T-helper 1 cell treated with Interleukin-12 subunit alpha and Interleukin-12 subunit beta and Interleukin-4 antibody, amounts not matched to agents 30 ng/mL and 1 ng/mL, for 36 hours (primary cell): ENCODE measurements at regions not wholly inside any gene's neighbourhood (a gene's known extent, or its start where the extent isn't known, plus 50 kb on each side); places are given as distances from the start of the nearest gene placed in this dataset.
"Not testable (repeated sequence)": the region's sequence is repeated elsewhere in the genome, so short reads cannot be mapped to it uniquely, and the experiment has no call there.

Source experiments
- intact Hi-C: fragments of 100-400 bp; cut with micrococcal nuclease; formaldehyde crosslinking; loops from one replicate; pipeline ENCODE4 v1.15.1; 2024

DNA sequence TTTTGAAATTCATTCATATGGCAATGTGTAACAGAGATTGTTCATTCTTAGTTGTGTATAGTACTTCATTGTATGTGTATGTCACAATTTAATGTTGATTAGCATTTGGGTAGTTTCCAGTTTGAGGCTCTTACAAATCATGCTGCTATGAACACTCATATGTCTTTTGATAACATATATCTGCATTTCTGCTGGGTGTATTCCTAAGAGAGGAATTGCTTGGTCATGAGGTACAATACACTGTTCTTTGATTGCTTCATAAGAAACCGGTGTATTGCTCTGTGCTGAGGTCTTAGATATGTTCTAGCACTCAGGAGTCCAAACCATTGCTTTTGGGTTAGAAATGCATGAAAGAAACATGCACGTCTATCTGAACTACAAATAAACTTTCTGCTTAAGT lies 492.9 kb upstream of the JAG1 start:
- intact Hi-C loops = no loop called here

DNA sequence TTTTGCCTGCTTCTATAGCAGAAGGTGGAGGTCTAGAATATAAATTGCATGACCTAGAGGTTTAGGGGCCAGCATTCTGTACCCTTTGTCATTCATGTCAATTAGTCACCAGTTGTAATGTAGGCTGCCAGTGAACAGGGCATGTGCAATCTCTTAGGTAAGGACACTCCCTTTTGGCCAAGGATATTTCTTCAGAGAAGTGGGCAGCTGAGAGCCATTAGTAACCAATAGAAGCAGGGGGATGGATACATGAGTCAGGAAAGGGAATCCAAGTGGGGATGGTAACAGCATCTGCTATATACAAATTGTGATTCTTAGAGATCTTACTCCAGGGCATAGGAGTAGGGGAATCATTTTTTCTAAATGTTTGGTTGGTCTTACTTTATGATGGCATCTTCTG lies 494.2 kb upstream of the JAG1 start:
- intact Hi-C loops = no loop called here

DNA sequence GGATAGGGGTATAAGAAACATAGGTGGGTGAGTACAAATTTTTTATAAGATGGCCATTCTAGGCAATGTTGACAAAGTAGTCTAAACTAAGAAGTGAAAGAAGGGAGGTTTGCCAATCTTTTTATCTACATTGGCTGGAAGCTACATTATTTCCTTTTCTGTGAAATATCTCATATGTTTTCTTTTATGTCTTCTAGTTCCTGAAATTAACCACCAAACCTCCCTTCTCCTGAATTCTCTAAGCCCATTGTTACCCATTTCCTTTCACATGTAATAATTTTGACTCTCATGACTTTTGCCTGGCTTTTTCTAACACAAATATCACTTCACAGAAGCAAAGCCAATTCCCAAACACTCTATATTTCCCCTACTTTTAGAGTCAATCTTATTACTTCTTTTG lies 496.2 kb upstream of the JAG1 start:
- intact Hi-C loops = no loop called here

DNA sequence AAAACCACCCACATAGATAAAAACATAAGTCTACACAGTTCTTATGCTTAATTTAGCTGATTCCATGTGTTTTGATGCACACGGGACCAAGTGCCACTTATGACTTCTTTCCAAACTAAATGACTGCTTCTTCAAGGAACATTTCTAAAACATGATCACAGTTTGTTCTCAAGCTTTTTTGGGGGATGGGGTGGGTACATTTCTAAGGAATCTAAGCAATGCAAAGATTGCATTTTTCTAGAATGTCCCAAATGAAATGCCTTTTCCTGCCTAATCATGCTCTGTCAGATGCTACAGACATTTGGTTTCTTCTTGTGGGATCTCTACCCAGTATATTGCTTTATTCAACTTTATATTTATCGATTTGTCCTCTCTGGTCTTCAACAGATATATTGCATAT lies 496.8 kb upstream of the JAG1 start:
- intact Hi-C loops = no loop called here

DNA sequence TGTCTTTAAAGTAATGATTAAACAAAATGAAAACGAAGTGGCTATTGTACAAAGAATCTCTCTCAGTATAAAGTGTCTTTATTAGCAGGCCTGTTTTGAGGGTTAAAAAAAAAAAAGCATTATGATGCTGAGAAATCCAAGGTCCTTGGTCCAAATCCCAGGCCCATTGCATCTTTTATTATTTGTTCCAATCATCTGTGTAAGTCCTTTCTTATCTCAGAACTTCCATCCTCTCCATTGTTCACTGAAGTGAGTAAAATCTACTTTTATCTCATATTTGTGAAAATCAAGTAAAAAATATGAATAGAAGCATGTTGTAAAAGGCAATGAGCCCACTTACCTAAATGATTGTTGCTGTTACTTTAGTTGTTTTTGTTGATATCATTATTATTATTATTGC lies 499.1 kb upstream of the JAG1 start:
- intact Hi-C loops = no loop called here

DNA sequence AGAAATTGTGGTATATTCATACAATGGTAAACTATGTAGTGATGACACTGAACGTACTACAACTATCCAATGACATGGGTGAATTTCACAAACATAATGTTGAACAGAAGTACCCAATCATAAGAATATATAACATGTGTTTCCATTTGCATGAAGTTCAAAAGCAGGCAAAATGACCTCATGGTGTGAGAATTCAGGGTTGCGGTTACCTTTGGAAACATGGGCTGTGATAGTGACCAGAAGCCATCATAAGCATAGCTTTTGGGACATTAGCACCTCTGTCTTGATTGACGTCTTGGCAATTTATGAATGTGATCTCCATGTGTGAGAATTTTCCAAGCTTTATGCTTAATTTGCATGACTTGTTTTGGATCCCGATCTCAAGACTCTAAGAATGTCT lies 500.1 kb upstream of the JAG1 start:
- intact Hi-C loops = no loop called here

DNA sequence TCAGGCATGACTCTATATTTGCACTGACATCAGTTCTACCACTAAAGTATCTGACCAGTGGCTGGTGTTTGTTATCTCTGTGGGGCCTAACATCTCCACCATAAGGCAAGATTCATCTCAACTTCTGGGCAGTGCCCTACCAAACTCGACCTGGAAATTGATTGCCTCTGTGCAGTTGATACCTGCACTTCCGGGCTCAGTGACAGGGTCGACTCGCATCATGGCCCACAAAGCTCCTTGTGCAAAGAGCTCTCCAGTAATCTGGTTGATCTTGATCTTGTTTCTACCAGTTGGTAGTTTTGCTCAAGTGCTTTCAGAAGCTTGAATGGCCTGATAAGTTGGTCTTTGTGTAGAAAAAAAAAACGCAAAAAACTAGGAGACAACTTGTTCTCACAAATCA lies 501.1 kb upstream of the JAG1 start:
- intact Hi-C loops = no loop called here

DNA sequence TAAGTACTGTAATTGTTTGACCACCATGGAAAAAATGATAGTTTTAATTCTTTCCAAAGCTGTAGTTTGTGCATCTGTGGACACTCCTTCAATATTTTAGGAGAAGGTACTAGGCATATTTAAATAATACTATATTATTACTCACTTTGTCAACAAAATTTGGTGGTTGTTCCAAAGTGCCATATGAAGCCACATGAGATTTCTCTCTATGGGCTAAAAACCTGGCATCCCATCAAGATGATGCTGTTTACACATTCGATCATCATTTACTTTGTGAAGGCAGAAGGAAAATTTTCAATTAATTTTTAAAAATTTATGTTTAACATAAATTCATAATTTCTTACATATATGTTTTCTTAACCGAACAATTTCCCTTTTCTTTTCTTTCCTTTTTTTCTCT lies 502.6 kb upstream of the JAG1 start:
- intact Hi-C loops = no loop called here

DNA sequence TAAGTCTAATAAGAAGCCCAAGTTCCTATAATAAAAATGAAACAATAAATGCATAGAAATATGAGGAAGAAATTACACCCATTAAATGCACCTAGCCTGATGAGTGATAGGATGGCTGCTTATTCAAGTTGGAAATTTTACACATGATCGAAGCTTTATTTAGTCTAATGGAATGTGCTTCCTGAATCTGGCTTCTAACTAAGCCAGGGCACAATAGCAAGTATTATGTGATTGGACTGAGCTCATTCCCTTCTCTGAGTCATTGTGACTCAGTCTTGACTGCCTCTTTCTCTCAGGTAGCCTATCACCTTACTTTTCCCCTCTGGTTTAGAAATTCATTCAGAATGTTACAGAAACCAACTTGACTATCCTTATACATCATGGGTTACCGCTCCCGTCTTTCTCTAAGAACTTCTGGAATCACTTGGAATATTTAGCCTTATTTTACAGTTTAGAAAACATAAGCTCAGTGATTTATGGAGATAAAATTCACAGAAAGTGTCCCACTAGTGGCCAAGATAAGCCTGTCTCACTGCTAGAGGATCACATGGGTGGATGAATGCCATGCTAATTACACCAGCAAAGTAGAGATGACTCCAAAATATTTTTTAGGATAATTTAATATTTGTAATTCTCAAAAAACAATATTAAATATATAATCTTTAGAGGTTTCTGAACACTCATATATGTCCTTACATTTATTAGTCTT lies 505.3 kb upstream of the JAG1 start:
- intact Hi-C loops = no loop called here

DNA sequence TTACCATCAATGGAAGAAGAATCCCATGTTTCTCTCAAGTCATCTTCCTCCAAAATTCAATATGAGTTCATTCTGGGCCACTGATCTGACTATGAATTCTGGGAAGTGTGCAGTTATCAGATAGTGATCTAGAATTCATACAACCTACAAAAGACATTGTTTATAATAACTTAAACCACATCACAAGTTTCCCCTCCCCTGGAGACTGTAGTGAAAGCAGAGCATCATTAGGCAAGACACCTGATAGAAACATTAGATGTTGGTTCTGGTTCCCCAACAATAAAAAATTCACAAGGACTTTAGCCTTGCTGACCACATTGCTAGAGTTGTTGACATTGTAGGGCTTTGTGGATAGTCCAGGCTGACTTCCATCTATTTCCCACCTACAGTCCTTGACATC lies 506.4 kb upstream of the JAG1 start:
- intact Hi-C loops = no loop called here

DNA sequence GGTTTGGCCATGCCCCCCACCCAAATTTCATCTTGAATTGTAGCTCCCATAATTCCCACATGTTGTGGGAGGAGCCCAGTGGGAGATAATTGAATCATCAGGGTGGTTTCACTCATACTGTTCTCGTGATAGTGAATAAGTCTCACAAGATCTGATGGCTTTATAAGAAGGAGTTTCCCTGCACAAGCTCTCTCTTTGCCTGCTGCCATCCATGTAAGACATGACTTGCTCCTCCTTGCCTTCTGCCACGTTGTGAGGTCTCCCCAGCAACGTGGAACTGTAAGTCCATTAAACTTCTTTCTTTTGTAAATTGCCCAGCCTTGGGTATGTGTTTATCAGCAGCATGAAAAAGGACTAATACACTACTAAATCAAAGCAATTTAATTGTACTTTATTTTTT lies 507.3 kb upstream of the JAG1 start:
- intact Hi-C loops = not testable (repeated sequence)

DNA sequence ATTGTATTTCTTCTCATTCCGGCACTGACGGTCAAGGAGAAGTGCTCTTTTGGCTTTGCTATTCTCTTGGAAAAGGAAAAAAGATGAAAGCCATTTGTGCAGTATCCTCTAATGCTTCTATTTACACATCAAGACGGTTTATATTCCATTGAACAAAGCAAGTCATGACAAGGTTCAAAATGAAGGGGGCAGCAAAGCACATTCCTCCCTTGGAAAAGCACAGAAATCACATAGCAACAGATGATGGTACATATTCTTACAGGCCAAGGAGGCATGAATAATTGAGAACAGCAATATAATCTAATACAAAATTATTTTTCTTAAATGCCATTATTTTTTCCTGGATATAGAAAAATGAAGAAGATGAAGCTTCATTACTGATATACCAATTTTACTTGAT lies 508.2 kb upstream of the JAG1 start:
- intact Hi-C loops = no loop called here

DNA sequence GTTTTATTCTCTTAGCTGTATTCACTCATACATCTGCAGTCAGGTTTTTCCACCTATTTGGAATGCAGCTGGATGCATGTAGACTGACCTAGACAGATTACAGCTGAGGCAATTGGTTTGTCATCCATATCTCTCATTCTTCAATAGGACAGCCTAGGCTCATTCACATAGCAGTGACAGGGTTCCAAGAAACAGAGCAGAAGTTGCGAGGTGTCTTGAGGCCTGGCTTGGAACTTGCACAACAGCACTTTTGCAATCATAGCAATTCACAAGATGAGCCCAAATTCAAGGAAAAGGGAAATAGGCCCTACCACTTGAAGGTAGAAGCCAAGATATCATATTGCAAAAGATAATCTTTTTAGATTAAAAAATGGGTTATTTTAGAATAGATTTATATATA lies 508.9 kb upstream of the JAG1 start:
- intact Hi-C loops = no loop called here

DNA sequence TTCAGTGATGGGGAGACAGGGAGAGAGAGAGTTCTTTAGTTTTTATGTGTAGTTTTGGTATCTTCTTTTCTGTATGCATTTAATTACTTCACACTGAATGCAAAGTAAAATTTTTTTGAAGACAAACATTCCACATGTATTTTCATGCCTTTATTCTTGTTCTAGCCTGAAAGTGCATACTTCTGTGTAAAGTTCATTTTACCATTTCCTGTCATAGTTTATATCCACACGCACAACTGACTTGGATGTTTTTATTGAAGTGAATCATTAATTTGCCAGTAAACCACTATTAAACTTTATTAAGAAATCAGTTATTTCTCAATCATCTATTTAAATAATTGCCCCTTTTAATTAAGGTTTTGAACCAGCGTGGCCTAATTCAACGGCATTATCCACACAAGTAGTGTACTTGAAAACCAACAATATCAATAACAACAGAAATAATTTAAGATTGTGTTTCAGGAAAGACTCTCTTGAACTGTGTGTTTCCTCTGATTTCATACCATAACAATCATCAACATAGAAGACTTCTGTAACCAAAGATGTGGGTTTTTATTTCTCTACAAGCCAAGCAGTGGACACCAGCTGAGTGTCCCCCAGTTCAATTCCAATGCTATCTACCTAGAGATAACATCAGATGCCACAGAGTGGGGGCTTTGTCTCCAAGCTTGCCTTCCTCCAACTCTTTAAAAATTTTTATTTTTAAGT lies 512.7 kb upstream of the JAG1 start:
- intact Hi-C loops = no loop called here

DNA sequence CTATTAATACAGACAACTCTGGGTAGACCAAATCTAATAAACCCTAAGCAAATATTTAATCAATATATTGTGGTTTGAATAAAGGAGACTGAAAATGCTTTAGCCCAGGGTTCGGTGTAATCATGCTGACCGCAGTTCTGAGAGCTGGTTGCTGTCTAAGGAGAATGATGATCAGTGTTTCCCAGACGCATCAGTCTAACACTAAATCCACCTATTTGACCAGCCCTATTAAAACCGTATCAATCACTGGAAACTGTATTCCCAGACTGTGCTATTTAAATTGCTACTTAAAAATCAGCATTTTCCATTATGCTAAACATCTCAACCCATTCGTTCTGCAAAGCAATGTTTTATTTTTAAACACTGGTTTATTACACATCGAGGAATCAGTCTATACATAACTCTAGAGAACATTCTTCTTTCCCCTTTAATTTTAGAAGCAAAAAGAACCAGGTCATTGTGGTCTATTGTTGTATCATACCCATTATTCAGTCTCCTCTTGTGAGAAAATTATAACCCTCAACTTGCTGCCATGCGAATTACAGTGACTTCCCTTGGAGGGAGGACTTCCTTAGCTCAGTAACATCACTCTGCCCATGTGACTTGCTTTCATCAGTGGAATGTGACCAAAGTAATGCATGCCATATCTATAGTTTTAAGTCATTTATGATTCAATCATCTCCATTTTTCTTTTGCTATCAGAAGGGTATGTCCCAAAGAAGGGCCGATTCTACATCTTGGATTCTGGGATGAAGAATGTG lies 515.2 kb upstream of the JAG1 start:
- intact Hi-C loops = no loop called here

DNA sequence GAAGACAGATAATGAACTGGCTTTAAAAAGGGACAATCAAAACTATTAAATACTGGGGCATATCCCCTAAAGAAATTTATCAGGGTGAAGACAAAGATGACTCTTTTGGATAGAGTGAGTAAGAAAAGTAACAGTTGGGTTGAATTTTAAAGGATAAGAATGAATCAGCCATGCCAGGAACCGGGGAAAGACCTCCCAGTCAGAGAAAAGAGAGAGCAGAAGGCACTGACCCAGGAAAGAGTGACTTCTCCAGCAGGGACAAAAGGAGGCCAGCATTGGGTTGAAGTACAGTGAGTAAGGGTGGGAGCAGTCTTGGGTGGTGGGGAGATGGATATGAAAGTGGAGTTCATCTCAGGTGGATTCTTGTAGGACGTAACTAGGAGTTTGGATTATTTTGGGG lies 516.9 kb upstream of the JAG1 start:
- intact Hi-C loops = no loop called here

DNA sequence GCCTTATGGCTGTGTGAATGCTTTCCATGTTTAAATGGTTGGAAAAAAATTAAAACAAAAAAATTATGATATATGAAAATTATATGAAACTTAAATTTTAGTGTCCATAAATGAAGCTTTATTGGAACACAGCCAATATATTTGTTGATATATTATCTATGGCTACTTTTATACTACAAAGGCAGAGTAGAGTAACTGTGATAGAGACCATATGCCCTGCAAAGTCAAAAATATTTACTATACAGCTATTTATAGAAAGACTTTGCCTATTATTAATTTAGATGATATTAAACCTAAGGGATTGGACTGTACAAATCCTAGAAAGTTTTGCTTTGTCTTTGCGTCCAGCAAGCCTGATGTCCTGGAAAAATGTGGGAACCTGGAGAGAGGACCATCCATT lies 518.3 kb upstream of the JAG1 start:
- intact Hi-C loops = no loop called here

DNA sequence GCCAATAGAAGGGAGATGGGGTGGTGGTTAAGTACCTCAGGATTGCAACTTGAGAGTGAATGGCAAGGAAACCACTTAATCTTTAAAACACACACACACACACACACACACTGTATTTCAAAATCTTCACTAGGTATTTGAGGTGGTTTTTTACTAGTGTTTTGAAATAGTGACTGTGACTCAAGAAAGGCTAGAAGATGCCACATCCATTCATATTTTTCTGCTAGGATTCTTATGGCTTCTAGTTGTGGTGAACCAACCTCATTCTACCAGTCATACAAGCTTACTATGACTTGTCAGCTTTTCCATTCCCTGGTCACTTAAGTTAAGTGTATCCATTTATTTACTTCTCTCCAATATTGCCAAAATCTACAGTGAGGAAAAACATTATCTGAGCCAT lies 519.4 kb upstream of the JAG1 start:
- intact Hi-C loops = no loop called here

DNA sequence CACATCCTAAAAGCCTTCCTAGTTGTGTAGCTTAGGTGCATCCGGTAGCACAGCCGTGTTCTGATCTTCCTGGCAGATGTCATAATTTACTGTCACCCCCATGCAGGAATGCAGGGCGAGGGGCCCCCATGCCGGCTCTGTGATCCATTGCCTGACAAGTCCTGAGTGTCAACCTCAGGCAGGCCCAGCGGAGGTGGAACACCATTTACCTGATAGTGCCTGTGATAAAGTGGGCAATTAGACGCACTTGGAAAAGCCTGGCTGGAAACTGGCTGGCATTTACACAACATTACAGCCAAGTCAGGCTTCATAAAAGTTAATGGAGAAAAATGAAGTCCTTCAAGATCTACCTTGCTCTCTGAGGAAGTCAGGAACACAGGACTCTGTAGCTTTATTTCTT lies 521.4 kb upstream of the JAG1 start:
- intact Hi-C loops = no loop called here

DNA sequence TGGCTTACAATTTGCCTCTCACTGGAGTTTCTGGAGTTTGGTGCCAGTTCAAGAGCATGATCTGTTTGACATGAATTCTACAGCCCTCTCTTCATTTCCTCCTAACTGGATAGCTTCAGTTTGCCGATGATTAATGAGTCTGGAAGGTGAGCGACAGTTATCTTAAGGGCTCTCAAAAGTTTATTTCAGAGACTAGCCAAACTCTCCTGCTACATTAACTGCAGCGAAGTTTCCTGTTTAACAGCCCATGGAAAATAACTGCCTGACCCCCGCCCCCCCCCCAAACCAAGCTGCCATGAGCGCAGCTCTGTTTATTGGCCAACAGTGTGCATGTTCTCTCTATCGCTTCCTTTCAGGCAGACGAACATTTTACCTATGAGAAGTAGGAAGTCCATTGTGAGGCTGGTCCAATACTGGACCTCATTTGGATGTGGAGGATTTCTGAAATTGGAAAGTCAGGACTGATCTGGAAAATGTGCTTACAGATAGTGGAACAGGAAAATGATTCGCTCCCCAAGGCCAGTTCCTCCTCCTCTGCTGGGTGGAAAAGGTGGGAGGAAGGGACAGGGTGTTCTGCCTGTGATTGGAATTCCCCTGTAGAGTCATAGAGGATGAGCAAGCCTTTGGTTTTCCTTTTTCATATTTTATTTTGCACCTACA lies 522.2 kb upstream of the JAG1 start:
- intact Hi-C loops = no loop called here

DNA sequence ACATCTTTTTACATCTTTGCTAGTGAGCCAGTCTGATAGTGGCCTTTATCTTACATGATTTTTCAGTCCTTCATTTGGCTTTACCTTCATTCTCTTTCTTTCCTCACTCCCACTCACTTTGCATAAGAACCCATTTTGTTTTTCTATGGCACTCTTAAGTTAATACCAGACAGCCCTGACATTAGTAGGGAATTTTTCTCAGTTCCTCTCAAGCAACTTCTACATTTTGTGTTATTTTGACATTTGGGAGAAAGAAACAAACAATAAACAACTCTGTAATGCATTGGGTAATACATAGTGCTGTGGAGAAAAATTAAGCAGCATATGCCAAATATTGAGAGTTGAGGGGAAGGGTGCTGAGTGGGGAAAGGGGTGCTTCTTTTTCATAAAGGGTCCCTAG lies 524.1 kb upstream of the JAG1 start:
- intact Hi-C loops = no loop called here

DNA sequence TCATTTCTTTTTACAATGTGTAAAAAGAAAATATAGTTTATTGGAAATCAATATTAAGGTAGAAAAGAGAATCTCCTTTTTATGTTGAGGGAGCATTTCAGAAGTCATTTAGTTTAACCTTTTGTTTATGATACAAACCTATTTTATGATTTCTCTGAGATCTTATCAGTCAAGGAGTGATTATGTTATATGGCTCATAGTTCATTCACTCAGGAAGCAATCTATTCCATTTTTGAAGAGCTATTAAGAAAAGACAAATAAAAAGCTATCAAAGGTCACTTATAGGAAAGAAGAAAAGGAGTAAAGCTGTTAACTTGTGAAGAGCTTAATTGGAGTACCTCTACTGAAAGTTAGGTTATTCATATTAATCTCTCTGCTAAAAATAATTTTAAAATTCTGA lies 526.6 kb upstream of the JAG1 start:
- intact Hi-C loops = no loop called here
